Stimulated activated CD8-positive, alpha-beta memory T cell treated with anti-CD3 and anti-CD28 coated beads, Interleukin-2, amount 100 ng/mL, for 48 hours (primary cell): ENCODE measurements at regions not wholly inside any gene's neighbourhood (a gene's known extent, or its start where the extent isn't known, plus 50 kb on each side); places are given as distances from the start of the nearest gene placed in this dataset.

Experiments used
- DNase-seq, 2 donors: peaks; one replicate each; pipeline ENCODE4 v3.0.0-alpha.2; 2020; ENCODE audit warnings: low read depth in 2 of 2

- DNase-seq: no peak
Observed at GRCh38 chr5:146940295-146940694, 61.7 kb upstream of the PPP2R2B start.

GRCh38 chr5:146944019-146944418, 65.5 kb upstream of the PPP2R2B start:
- DNase-seq: no peak

GRCh38 chr5:146944764-146945616, 66.4 kb upstream of the PPP2R2B start:
- no peak for DNase-seq

GRCh38 chr5:146945617-146946084, 67.1 kb upstream of the PPP2R2B start:
- DNase-seq: no peak

GRCh38 chr5:146947181-146947941, 68.8 kb upstream of the PPP2R2B start:
- DNase-seq: no peak

- DNase-seq: no peak
Observed at GRCh38 chr5:146948666-146949065, 70.1 kb upstream of the PPP2R2B start.

GRCh38 chr5:146952168-146952567, 73.6 kb upstream of the PPP2R2B start:
- no peak for DNase-seq

- DNase-seq: no peak
Observed at GRCh38 chr5:146956217-146956616, 77.7 kb upstream of the PPP2R2B start.

- DNase-seq: no peak
Observed at GRCh38 chr5:146959360-146959759, 80.8 kb upstream of the PPP2R2B start.

- no peak for DNase-seq
Observed at GRCh38 chr5:146962801-146963355, 84.3 kb upstream of the PPP2R2B start.

GRCh38 chr5:146965761-146966659, 87.5 kb upstream of the PPP2R2B start:
- peak in 1 of 2 donors; percentile 3 for DNase-seq

- no peak for DNase-seq
Observed at GRCh38 chr5:146967646-146968045, 89.1 kb upstream of the PPP2R2B start.

- no peak for DNase-seq
Observed at GRCh38 chr5:146971401-146971800, 92.8 kb upstream of the PPP2R2B start.

GRCh38 chr5:146986469-146986868, 107.9 kb upstream of the PPP2R2B start:
- DNase-seq: no peak

- DNase-seq: no peak
Observed at GRCh38 chr5:146993876-146994530, 115.4 kb upstream of the PPP2R2B start.

GRCh38 chr5:146995878-146996277, 117.3 kb upstream of the PPP2R2B start:
- no peak for DNase-seq

- DNase-seq: no peak
Observed at GRCh38 chr5:147015405-147015804, 136.8 kb upstream of the PPP2R2B start.

- DNase-seq: no peak
Observed at GRCh38 chr5:147017191-147017590, 138.6 kb upstream of the PPP2R2B start.

- no peak for DNase-seq
Observed at GRCh38 chr5:147017621-147018020, 139.1 kb upstream of the PPP2R2B start.

GRCh38 chr5:147018812-147019211, 140.3 kb upstream of the PPP2R2B start:
- DNase-seq: no peak

- no peak for DNase-seq
Observed at GRCh38 chr5:147036691-147037245, 158.2 kb upstream of the PPP2R2B start.
